Activated CD8-positive, alpha-beta memory T cell treated with anti-CD3 and anti-CD28 coated beads, Interleukin-2, amount 50 U/mL, for 4 hours (primary cell): ENCODE measurements at regions not wholly inside any gene's neighbourhood (a gene's known extent, or its start where the extent isn't known, plus 50 kb on each side); places are given as distances from the start of the nearest gene placed in this dataset.
"Not testable (repeated sequence)": the region's sequence is repeated elsewhere in the genome, so short reads cannot be mapped to it uniquely, and the experiment has no call there.

ENCODE experiments used
- DNase-seq: peaks from one replicate; pipeline ENCODE4 v3.0.0-alpha.2; 2020

DNA sequence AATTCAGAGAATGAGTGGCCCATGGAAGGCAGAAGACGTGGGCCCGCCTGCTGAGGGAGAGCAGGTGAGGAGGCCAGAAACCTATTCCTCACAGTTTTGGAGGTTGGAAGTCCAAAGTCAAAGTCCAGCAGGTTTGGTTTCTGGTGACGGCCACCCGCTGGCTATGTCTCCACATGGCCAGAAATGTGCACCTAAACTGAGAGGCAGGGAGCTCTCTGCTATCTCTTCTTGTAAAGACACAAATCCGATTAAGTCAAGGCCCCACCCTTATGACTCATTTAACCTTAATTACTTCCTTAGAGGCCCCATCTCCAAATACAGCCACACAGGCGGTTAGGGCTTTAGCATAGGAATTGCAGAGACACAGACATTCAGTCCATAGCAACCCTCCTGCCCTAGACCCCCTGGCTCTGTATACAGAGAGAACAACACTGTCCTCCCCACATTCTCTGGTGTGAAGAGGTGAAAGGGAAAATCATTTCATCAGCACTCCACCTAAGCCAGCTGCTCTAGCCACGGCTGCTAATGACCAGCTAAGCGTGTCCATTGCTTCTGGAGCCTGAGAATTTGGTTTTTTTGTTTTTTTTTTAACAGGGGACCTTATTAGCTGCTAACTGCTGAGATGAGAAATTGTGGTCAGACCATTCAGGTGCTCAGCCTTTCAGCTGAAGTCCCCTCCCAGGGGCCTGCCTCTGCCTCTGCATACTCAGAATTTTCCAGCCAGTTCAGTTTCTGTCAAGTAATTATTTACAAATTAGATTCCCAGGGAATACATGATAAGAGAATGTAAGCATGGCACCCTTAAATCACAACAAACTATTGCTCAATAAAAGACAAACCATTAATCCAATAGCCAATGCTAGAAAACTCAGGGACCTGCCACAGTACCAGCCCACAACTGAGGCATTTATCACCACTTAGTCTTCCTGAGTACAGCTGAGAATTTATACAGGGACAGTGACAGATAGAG, 368.7 kb upstream of the ID2 start:
- no peak for DNase-seq

DNA sequence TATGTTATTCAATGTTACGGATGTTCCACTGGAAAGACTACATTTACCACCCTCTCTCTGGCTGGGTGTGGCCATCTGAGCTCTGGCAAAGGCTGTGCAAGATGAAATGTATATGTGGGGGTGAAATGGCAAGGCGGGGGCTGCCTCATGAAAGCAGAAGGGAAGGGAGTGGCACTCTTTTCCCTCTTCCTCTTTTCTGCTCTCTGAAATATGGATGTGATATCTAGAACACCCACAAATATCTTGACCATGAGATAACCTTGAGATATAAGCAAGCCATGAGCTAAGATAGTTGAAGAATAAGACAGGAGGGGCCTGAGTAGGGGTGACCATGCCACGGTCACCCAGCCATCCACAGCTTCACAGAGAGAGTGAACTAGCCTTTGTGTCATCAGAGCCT, 367.8 kb upstream of the ID2 start:
- no peak for DNase-seq

DNA sequence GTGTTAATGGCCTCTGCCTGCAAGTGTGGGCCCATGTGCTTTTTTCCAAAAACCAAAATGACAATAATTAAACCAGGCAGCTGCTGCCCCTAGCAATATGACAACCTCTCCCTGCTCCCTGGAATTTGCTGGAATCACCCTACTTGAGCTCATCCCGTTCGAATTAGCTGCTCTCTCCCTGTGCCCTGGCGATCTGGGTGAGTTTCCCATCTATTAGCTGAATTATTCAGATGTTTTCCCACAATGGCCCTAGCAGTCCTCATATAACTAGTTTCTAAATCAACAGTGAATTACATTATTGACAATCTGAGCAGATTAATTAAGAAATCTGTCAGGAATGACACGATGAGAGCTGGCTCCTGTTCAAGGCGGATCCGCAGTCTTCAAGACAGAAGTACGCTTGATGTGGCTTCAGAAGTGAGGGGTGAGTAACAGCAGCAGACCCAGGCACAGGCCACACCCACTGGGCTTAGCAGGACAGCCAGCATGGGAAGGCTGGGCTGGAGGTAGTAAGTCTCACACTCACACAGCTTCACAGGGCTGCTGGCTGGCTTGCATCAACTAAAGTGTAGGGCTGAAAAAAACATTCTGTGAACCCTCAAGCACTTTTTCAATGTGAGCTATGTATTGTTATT, 366.2 kb upstream of the ID2 start:
- DNase-seq = no peak

DNA sequence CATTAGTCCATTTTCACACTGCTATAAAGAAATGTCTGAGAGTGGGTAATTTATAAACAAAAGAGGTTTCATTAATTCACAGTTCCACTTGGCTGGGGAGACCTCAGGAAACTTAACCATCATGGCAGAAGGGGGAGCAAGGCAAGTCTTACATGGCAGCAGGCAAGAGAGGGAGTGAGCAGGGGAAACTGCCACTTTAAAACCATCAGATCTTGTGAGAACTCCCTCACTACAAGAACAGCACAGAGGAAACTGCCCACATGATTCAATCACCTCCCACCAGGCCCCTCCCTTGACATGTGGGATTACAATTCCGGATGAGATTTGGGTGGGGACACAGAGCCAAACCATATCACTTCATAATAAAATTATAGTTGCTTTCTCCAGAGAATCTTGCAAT, 365.5 kb upstream of the ID2 start:
- DNase-seq = no peak

DNA sequence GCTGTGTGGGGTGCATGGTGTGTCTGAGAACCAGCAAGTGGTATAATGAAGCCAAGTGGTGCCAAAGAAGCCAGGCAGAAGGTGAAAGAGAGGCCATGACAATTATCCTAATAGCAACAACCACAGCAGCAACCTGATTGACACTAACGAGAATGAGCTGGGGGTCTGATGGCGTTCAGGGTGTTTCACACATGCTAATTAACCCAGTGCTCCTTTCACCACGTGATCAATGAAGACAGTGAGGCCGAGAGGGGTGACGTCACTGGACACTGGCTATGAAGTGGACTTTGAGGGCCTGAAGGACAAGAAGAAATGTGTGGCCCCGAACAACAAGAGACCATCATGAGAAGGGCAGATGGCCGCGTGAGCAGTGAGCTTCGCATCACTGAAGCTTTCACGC, 364.4 kb upstream of the ID2 start:
- no peak for DNase-seq

DNA sequence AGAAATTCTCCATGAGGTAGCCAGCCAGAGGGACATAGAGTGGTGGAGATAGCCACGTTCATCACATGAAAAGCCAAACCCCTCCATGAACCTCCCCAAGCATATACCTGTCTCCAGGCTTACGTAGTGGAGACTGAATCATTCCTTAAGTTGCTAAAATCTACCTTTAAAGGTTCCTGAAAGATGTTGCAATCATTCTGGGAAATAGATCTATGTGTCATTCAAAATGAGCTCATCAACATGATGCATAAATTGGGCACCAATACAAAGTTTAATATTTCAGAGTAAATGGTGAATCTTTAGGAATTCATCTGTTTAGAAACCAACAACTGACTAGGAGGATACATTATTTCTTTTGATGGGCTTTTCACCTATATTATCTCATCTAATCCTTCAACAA, 362.6 kb upstream of the ID2 start:
- no peak for DNase-seq

DNA sequence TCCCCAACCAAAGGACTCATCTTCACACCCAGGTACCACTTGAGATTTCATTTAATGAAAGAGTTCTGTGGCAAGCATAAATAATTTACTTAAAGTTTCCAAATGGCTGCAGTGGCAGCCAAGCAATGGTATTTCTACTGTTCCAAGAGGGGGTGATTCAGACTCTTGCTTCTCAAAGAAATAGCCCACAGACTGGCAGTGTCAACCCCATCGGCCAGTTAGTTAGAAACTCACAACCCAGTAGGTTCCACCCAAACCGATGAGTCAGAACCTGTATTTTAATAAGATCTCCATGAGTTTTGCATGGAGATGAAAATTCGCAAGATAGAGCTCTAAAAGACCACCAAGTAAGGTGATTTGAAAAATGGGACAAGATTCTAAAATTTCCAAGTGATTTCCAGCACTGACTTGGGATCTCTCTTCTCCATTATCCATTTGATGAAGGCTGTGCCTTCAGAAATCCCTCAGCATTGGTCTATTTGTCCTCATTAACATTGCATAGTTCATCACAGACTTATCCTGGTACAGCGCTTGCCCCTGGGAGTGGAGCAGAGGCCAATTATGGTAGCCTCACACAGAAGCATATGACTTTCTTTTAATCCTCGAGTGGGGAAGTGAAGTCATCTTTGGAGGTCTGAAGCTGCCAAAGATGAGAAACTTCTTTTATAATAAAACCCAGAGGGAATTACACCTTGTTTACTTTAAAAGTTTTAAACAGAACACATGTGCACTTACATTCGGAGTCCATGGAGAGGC, 361.4 kb upstream of the ID2 start:
- DNase-seq = no peak

DNA sequence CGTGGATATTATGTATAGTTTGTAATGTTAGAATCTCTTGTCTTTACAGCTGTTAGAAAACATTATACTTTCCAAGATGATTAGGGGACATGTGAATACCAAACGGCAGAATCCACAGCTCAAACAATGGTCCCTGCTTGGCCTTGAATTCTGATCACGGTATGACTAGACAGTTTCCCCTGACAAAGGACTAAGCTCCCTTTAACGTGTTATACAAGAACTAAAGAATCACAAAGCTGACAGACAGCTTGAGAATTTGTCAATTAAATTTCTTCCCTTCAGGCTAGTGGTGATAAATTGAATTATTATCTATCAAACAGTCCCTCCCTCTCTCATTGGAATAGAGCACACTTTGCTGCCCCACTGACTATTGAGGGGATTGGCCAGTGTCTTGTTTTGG, 359.2 kb upstream of the ID2 start:
- no peak for DNase-seq

DNA sequence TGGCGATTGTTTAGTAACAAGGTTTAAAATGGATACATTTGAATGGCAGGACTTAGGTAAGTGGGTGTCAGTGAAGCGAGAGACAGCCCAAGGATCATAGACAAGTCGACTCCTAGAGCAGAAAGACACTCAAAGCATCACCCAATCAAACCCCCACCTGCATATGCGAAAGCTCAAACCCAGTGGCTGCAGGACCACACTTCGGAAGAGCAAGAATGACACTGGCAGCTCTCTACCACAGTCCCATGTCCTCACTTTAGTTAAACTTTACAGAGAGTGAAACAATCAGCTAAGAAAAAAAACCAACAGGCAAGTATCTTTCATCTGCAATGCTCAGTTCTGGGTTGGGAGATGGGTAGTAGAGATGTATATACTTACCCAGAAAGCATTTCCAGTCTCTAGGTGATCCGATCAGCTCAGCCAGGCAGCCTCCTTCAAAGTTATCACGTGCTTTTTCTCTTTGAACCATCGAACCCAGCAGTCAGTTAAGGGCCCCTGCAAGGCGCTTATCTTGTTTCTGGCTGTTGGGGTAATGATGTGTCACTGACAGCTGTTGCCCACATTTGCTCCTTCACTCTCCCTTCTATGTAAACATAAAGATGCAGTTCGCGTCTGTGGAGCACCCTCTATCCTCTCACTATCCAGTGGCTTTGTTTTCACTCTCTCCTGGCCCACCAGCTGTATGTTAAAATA, 357.5 kb upstream of the ID2 start:
- DNase-seq = no peak

DNA sequence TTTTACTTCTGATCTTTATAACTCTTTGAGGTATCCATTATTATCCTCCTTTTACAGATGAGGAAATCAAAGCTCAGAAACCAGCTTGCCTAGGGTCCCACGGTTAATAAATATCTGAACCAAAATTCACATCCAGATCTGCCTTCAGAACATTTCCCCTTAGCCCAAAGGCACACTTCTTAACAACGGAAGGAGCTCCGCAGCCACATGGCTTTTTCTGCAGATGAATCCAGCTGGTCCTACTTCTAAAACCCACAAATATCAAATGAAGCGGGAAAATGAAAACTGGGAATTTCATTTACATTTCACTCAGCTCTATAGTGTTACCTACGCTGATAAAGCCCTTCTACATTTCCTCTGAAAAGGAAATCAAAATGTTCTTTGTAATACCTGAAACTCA, 357.0 kb upstream of the ID2 start:
- DNase-seq = no peak

DNA sequence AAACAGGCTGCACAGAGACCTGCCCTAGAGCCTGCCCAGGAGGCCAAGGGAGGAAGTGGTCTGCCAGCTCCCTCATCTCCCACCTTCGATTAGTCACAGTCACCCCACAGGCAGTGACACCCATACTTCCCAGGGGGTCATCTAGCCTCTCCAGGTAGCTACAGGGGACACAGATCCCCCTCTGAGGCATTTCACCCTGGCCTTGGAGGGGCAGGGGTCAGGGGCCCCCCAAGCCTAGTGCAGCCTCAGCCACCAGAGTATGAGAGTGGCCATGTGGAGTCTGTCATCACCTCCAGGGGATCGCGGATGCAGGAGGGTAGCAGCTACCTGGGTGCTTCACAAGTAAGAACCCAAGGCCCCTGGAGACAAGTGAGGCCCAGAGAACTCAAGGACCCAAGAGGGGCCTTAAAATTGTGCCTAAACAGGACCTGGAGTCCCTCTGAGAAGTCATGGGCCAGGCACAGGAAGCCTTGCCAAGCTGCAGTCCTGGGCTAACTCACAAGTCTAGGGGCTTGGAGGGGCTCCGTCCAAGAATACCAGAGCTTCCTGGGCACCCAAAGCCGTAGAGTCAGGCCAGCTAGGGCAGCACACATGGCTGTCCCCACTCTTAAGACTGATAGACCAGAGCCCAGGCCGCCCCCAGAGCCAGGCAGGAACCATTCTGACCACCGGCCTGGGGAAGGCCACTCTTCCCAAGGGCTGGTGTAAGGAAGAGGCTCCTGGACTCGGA, 354.3 kb upstream of the ID2 start:
- DNase-seq = no peak

DNA sequence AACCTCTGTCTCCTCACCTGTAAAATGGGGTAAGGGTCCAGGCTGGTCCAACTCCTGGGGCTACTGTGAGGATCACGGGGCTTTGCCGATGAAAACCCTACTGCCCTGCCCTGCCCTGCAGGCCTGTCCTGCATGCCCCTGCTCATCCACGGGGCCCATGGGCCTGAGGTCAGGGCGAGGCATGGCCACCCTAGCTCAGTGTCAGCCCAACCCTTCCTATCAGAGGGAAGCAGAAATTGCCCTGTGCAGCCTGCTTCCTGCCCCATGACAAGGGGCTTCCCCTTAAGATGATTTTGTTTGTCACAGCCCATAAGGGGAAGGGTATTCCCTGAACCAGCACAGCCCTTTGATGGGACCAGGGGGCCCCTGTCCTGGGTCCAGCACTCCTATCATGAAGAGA, 353.6 kb upstream of the ID2 start:
- DNase-seq = no peak

DNA sequence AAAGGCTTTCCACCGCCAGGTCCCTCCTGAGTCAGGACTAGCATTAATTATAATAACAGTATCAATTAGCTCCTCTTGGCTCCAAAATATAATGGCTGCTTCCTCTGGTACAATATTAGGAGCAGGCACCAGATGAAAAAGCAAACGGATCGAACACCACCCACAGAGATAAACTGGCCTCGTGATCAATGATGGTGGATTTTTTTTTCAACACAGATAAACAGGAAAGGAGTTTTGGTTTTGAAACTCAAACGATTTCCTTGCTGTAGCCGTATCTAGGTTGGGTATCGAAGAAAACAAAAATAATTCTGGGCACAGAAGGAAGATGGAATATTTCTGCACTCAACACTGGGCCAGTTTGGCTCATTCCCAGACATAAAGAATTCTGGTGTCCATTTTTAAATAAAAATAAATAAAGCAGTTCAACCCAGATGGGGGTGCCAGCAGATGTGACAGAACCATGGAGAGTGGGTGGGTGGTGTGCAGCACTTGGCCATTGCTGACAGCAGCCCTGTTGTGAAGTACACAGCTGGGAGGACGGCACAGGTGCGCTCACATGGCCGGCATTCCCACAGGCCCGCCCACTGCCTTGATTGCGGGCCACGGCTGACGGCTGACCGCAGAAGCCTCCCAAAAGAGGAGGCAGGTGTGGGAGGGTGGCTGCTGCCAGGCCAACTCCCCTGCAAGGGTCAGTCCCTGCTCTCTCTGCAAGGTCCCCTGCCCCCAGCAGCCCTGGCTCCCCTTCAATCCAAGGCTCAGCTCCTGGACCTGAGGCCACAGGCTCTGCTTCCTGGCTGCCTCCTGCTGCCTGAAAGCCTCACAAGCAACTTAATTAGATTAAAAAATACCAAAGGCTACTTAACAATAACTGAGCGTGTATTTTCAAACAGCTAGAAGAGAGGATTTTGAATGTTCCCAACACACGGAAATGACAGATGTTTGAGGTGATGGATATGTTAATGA, 351.9 kb upstream of the ID2 start:
- DNase-seq = no peak

DNA sequence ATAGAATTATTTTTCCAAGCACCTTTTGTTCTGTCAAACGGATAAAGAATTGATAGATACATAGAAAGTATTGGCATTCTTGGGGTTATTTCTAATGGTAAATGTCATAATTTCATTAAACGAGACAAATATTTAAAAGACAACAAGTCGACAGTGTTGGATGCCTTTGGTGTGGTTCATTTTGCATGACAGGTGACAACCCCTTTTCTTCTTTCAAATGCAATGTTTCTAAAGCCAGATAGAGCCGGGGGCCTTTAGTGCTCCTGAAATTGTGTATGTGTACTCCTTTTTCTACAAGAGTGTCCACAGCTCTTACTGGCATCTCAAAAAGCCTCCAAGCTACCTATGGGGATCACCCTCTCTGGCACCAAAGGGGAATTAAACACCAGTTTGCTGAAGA, 350.8 kb upstream of the ID2 start:
- no peak for DNase-seq

DNA sequence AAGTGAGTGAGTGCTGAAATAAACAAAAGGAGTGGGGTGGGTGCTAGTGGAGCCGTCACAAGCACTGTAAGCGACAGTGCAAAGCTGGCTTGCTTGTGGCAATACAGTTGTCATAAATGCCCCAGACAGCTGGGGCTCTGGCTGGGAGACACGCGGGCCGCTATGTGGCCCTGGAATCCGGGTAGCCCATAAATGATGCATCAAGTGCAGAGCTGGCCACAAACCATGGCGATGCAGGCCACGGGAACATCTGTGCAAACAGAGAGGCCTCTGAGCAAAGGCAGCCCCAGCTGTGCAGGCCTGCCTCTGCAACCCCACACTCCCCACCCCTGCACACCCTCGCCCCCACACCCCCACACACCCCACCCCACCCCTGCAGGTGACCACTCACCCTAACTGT, 349.2 kb upstream of the ID2 start:
- DNase-seq = no peak

DNA sequence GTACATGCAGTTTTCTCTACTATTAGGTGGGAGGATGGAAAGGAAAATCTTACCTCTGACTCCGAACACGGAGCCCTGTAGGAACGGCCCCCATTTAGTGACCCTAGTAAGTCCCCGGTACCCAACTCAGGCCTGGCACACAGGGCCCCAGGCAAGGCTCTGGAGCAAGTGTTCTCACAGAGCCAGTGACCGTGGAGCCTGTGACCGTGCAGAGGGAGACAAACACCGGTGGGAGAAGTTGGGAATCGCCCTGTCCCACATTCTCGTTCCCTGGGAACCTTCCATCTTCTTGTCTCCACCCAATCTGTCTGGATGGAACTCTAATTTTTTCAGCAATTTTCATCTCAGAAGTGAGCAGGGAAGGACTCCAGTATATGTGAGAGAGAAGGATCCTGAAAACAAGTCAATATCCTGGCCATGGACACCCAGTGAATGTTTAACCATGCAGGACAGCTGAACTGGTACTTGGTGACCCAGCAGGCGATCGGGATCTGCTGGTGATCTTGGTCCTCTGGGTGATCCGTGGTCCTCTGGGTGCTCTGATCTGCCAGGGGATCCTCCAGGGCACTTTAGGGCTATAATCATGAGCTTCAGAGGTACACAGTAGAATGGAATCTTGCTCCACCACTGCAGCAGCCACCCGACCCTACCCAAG, 348.6 kb upstream of the ID2 start:
- DNase-seq = no peak

DNA sequence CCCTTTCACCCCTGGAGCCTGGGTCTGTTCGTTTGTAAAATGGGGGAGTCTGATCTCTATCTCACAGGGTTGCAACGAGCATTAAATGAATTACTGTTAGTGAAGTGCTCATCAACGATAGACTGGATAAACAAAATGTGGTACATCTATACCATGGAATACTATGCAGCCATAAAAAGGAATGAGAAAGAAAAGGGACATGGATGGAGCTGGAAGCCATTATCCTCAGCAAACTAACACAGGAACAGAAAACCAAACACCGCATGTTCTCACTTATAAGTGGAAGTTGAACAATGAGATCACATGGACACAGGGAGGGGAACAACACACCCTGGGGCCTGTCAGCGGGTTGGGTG, 348.0 kb upstream of the ID2 start:
- not testable (repeated sequence) for DNase-seq

DNA sequence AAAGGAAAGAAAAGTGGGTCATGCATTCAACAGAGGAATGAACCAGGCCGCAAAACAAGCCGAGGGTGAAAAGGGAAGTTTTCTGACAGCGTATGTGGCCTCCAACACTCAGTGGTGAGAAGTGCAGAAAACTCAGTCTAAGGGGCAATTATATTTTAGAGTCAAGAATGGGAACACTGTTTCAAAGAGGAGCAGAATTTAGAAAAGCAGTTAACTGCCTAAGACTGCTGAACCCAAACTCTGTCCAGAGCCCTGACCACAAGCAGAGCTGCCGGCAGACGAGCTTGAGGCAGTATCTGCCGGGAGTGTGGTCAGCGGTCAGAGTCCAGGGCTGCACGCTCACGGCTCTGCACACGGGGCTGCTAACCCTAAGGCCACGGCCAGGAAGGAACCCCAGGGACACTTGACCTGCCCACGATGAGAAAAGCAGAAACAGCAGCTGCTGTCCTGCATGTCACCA, 347.0 kb upstream of the ID2 start:
- no peak for DNase-seq

DNA sequence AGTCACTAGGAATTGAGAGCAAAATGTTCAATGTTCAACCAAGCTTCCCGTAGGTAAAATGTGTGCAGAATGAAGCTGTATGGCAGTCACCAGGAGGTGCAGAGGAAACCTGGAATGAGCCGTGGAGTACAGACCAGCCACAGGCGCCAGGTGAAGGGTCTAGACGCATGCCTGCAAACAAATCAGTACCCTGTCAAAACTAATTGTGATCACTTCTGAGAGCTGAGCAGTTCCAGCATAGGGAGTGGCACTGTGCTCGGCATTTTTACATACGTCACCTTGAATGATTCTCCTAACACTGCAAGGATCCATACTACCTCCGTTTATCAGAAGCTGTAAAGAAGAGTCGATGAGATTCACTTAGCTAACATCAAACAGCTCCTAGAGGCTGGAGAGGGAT, 346.1 kb upstream of the ID2 start:
- DNase-seq = no peak

DNA sequence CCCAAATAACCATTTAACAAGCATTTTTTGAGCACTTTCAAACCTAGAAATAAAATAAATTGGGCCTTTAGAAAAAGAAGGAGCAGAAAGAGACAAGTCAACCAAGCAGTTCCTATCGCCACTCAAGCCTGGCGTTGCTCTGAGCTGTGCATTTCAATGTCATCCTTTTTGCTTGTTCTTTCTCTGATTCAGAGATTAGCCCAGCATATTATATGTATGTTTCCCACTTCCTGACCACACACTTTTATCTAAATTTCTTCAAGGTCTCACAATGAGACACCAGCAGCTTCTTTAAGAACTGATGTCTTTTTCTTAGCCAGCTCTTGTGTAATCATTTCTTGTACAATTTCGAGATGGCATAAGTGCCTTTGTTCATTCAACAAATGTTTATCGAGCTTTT, 344.5 kb upstream of the ID2 start:
- no peak for DNase-seq

DNA sequence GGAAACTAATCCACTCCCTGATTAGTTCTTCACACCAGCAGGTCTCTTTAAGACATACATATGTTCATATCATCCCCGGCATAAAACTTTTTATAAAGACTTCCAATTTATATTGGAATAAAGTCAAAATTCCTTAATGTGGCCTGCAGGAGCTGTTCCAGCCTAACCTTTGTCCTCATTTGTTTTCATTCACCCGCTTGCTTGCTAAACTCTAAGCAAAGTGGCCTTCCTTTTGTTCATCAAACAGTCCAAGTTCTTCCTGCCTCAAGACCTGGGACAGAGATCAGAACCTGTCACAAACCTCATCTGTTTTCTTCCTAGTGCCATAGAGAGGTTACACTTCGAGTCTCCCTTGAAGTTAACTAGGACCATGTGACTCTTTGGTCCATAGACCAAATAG, 339.4 kb upstream of the ID2 start:
- DNase-seq = no peak
